Brain microvascular endothelial cell (primary cell): ENCODE measurements at regions not wholly inside any gene's neighbourhood (a gene's known extent, or its start where the extent isn't known, plus 50 kb on each side); places are given as distances from the start of the nearest gene placed in this dataset.

ENCODE experiments used
- DNase-seq: peaks from one replicate; pipeline ENCODE4 v3.0.0-alpha.2; 2020
- H3K27ac ChIP-seq: fragments of 250-450 bp; sonication (Bioruptor Pico); 2 replicates; pipeline ENCODE4 v1.5.1; 2020; ENCODE audit warnings: mild to moderate bottlenecking, moderate library complexity
- H3K27me3 ChIP-seq: fragments of 250-450 bp; sonication (Bioruptor Pico); replicated peaks from 2 replicates; pipeline ENCODE4 v1.5.1; 2020; ENCODE audit warnings: mild to moderate bottlenecking
- H3K36me3 ChIP-seq: fragments of 250-450 bp; sonication (Bioruptor Pico); replicated peaks from 2 replicates; pipeline ENCODE4 v1.5.1; 2020; ENCODE audit warnings: mild to moderate bottlenecking
- H3K4me3 ChIP-seq: 2 replicates; pipeline ENCODE4 v1.5.1; 2011; ENCODE audit warnings: low read depth, mild to moderate bottlenecking, control low read depth, low read length, moderate library complexity
- CTCF ChIP-seq: IDR thresholded peaks from 2 replicates; pipeline ENCODE4 v1.5.1; 2011; ENCODE audit warnings: low read depth, mild to moderate bottlenecking, moderate library complexity, low read length, control low read depth, inconsistent platforms; ENCODE audit errors: missing control alignments
- in situ Hi-C: cut with HindIII; loops from 2 replicates; pipeline ENCODE4 v1.10.0; 2017; ENCODE audit warnings: low sequenced_read_pairs, low pct_ligation_motif_present

DNA sequence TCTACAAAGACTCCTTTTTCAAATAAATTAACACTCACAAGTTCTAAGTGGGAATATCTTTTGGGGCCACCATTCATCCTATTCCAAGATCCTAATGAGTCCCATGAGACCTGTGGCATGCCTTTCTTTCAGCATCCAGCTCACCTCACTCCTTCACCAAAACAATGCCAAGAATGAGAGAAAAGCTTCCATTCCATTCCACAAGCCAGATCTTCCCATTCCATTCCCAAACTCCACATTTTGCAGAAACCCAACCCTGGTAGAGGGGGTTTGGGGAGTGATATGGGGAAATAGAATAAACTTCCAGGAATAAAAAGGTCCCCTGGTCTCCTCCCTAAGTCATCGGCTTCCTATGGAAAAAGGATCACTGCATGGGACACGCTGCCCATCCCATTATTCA is 392.2 kb downstream of the NPIPA8 start:
- H3K36me3 ChIP-seq: no peaks in the 10 kb centered on the region
- in situ Hi-C loops: no loop called here
- no peaks in the 10 kb centered on the region for H3K27me3 ChIP-seq
- TF ChIP-seq CTCF: no peak
- no peak overlapping the region for H3K27ac ChIP-seq
- no peak for DNase-seq
- H3K4me3 ChIP-seq: no peak overlapping the region

DNA sequence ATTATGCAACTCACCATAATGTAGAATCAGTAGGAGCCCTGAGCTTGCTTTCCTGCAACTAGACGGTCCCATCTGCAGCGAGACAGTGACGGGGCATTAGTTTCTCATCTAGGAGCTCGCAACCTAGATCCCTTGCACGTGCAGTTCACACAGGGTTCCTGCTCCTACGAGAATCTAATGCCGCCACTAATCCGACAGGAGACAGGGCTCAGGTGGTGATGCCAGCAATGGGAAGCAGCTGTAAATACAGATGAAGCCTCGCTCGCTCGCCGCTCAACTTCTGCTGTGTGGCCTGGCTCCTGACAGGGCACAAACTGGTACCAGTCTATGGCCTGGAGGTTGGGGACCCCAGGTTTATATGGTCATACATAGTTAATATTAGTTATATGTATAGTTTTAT is 394.5 kb downstream of the NPIPA8 start:
- in situ Hi-C loops: no loop called here
- H3K4me3 ChIP-seq: no peak overlapping the region
- no peak overlapping the region for H3K27ac ChIP-seq
- TF ChIP-seq CTCF: no peak
- no peak for DNase-seq
- no peaks in the 10 kb centered on the region for H3K36me3 ChIP-seq
- no peaks in the 10 kb centered on the region for H3K27me3 ChIP-seq

GRCh38 chr16:17940584-17941364 is 395.8 kb downstream of the NPIPA8 start:
- no peak overlapping the region for H3K4me3 ChIP-seq

GRCh38 chr16:17939723-17940122 is 396.8 kb downstream of the NPIPA8 start:
- no peaks in the 10 kb centered on the region for H3K27me3 ChIP-seq
- no peak for TF ChIP-seq CTCF
- in situ Hi-C loops: no loop called here

More at GRCh38 chr16:17940584-17941364, 395.8 kb downstream of the NPIPA8 start:
- no peak for TF ChIP-seq CTCF
- in situ Hi-C loops: no loop called here
- Histone ChIP-seq H3K27ac (no peak overlapping the region), H3K36me3 (no peaks in the 10 kb centered on the region), H3K27me3 (no peaks in the 10 kb centered on the region)
- no peak for DNase-seq

GRCh38 chr16:17939122-17939536 is 397.4 kb downstream of the NPIPA8 start:
- TF ChIP-seq CTCF: no peak
- no peaks in the 10 kb centered on the region for H3K27me3 ChIP-seq
- H3K4me3 ChIP-seq: no peak overlapping the region
- H3K27ac ChIP-seq: no peak overlapping the region
- in situ Hi-C loops: no loop called here
- no peaks in the 10 kb centered on the region for H3K36me3 ChIP-seq
- no peak for DNase-seq

More at GRCh38 chr16:17939723-17940122, 396.8 kb downstream of the NPIPA8 start:
- Histone ChIP-seq H3K4me3 (no peak overlapping the region), H3K36me3 (no peaks in the 10 kb centered on the region), H3K27ac (no peak overlapping the region)
- DNase-seq: no peak

- Histone ChIP-seq H3K27ac (no peak overlapping the region), H3K36me3 (no peaks in the 10 kb centered on the region), H3K27me3 (no peaks in the 10 kb centered on the region), H3K4me3 (no peak overlapping the region)
- DNase-seq: no peak
- no peak for TF ChIP-seq CTCF
- in situ Hi-C loops: no loop called here
These were observed 398.0 kb downstream of the NPIPA8 start for GRCh38 chr16:17938546-17938945.
